Mucosa of stomach (tissue), 1 donor: ENCODE measurements at regions not wholly inside any gene's neighbourhood (a gene's known extent, or its start where the extent isn't known, plus 50 kb on each side); places are given as distances from the start of the nearest gene placed in this dataset.

Experiments
- H3K27me3 ChIP-seq: one replicate; pipeline ENCODE4 v1.7.0; 2013; ENCODE audit warnings: mild to moderate bottlenecking, low read length; ENCODE audit not compliant: control insufficient read depth, insufficient read depth
- H3K36me3 ChIP-seq: one replicate; pipeline ENCODE4 v1.7.0; 2013; ENCODE audit warnings: low read length; ENCODE audit not compliant: control insufficient read depth, insufficient read depth
- H3K4me1 ChIP-seq: one replicate; pipeline ENCODE4 v1.7.0; 2013; ENCODE audit warnings: mild to moderate bottlenecking, low read length; ENCODE audit not compliant: control insufficient read depth, insufficient read depth
- H3K4me3 ChIP-seq: one replicate; pipeline ENCODE4 v1.7.0; 2013; ENCODE audit warnings: low read length
- H3K9ac ChIP-seq: one replicate; pipeline ENCODE4 v1.7.0; 2013; ENCODE audit warnings: mild to moderate bottlenecking, low read length, moderate library complexity
- H3K9me3 ChIP-seq: one replicate; pipeline ENCODE4 v1.7.0; 2013; ENCODE audit warnings: mild to moderate bottlenecking, low read length, moderate library complexity; ENCODE audit not compliant: control insufficient read depth
- donor health status: Pancreatic carcinoma.

DNA sequence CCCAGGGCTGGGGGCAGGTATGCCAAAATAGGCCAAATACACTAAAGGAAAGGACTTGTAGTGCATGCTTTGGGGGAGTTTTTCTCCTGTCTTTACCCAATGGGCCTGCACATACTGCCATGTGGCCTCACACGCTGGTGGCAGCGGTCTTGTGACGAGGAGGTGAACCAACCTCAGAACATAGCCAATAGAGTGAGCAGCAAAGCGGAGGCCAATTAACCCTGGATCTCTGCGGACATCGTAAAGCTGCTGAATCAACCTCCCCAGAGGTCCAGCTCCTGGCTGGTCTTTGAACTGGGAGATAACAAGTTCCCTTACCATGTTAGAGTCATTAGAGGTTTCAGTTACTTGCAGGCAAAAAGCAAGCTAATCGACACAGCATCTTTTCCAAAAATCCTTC lies 280.1 kb downstream of the PREX1 start:
- H3K27me3 ChIP-seq, result peaks cover 8% of the 10 kb centered on the region
- H3K4me3 ChIP-seq, result no peak overlapping the region
- H3K36me3 ChIP-seq, result no peaks in the 10 kb centered on the region

DNA sequence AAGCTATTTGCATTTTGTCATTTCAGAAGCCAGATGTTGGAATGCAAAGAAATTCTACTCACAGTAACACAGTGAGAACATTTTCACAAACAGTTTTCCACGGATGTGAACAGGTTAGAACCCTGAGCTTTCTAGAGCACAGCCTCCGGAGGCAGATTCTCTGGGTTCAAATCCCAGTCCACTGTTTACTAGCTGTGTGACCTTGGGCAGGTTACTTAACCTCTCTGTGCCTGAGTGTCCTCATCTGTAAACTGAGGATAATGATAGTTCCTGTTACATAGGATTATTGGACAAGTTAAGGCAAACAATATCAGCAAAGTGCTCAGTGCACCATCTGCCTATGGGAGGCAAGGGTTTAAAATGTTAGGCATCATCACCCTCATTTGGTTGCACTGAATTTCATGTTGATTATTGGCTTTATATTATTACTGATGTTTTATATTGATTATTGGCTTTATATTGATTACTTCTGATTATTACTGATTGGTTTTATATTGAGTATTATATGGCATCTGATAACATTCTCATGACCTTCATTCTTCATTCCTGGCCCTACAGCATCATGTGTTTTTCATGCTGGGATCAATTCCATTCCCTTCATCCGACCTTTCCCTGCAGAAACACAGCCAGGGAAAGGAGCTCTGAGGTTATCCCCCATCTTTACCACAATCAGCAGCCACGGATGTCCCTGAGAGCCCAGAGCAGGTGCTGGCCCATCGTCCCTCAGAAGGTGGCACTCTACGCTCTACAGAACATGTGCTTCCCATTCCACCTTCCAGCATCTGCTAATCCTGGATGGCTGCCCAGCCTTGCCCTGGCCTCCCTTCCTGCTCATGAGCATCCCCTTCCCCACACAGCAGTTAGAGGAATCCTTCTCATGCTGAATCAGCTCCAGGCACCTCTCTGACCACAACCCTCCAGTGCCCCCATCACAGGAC lies 283.1 kb downstream of the PREX1 start:
- Histone ChIP-seq H3K36me3 (no peaks in the 10 kb centered on the region), H3K27me3 (peaks cover 14% of the 10 kb centered on the region), H3K9me3 (no peaks in the 10 kb centered on the region), H3K4me3 (no peak overlapping the region), H3K4me1 (no peaks in the 10 kb centered on the region), H3K9ac (no peak overlapping the region)

More for the DNA sequence above, 280.1 kb downstream of the PREX1 start:
- Histone ChIP-seq H3K9ac (no peak overlapping the region), H3K9me3 (no peaks in the 10 kb centered on the region), H3K4me1 (no peaks in the 10 kb centered on the region)

DNA sequence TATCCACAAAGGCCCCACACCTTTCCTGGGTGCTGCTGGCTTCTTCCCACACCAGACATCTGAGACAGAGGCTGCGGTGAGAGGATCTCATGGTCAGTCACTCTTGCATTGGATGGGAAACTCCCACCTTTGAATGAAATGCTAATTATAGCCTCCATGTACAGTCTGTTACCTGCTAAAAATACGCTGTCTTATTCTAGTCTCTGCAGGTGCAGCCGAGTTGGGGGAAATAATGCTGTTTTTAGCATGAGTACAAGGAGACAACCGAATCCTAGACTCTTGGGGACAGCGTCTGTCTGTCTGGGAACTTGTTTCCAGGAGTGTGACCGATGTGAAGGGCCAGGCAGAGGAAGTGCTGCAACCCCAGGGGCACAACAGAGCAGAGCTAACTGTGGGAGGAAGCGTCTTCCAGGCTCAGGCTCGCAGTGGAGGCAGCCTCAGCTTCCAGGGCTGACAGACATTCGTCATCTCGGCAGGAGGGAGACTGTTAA lies 286.2 kb downstream of the PREX1 start:
- no peak overlapping the region for H3K9ac ChIP-seq
- no peaks in the 10 kb centered on the region for H3K4me1 ChIP-seq
- H3K27me3 ChIP-seq, result peaks cover 14% of the 10 kb centered on the region
- no peaks in the 10 kb centered on the region for H3K36me3 ChIP-seq
- no peak overlapping the region for H3K4me3 ChIP-seq
- H3K9me3 ChIP-seq, result no peaks in the 10 kb centered on the region

DNA sequence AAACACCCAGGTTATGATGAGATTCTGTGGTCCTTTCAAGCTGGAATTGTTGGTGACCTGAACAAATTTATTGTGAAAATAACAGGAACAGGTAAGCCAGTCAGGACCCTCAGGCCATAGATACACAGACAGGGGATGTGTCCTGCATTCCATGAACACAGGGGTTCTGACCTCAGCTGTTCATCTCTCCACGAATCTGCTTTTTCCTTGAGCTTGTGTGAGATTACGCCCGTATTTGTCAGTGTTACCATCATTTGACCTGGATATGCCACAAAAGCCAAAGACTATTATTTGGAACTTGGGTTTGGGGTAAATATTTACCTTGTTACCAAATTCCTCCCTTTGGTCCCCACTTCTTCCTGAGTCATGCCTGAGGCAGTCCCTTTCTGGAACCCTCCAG lies 288.9 kb downstream of the PREX1 start:
- no peaks in the 10 kb centered on the region for H3K4me1 ChIP-seq
- no peaks in the 10 kb centered on the region for H3K9me3 ChIP-seq
- no peaks in the 10 kb centered on the region for H3K36me3 ChIP-seq
- no peak overlapping the region for H3K9ac ChIP-seq
- H3K4me3 ChIP-seq, result no peak overlapping the region
- peaks cover 10% of the 10 kb centered on the region for H3K27me3 ChIP-seq

DNA sequence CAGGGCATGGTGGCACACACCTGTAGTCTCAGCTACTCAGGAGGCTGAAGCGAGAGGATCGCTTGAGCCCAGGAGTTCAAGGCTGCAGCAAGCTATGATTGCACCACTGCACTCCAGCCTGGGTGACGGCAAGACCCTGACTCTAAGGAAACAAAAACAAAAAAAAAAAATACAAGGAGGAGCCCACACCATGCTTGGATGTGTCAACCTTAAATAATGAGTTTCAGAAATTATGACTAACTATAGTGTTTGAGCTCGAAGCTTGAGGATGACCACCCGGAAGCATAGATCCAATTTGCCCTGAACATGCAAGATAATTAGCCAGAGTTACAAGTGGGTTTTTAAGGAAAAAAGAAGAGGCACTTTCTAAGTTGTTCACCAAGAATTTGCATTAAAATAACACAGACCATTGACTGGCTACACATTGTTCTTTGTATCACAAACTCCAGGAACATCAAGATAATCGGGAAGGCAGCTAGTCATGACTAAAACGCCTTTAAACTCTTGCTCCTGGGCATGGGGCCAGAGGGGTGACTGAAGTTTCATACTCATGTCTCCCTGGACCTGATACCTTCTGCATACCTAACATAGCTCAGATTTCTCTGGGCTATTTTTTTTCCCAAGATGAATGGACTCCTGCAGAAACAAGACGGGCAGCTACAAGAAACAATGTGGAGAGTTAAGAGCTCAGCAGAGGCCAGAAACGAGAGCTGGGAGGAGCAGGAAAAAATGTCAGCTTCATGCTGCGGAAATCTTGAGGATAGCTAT lies 289.6 kb downstream of the PREX1 start:
- H3K36me3 ChIP-seq, result no peaks in the 10 kb centered on the region
- H3K4me3 ChIP-seq, result no peak overlapping the region
- no peaks in the 10 kb centered on the region for H3K4me1 ChIP-seq
- H3K27me3 ChIP-seq, result peaks cover 10% of the 10 kb centered on the region
- no peak overlapping the region for H3K9ac ChIP-seq
- H3K9me3 ChIP-seq, result no peaks in the 10 kb centered on the region

DNA sequence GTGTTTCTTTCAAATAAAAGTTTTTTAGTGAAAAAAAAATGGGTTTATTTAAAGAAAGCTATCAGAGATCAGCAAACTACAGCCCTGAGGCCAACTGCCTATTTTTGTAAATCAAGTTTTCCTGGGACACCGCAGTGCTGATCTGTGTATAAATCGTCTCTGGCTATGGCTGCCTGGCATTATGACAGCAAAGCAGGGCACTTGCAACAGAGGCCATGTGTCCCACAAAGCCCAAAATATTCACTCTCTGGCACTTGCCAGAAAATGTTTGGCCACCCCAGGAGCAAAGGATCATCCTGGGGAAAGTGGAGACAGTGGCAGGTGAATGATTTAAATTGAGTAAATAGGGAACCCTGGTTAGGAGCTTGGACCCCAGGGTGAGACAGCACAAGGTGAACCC lies 291.6 kb downstream of the PREX1 start:
- H3K27me3 ChIP-seq, result peaks cover 4% of the 10 kb centered on the region
- no peaks in the 10 kb centered on the region for H3K9me3 ChIP-seq
- H3K36me3 ChIP-seq, result no peaks in the 10 kb centered on the region
- no peak overlapping the region for H3K4me3 ChIP-seq
- no peak overlapping the region for H3K9ac ChIP-seq
- no peaks in the 10 kb centered on the region for H3K4me1 ChIP-seq

DNA sequence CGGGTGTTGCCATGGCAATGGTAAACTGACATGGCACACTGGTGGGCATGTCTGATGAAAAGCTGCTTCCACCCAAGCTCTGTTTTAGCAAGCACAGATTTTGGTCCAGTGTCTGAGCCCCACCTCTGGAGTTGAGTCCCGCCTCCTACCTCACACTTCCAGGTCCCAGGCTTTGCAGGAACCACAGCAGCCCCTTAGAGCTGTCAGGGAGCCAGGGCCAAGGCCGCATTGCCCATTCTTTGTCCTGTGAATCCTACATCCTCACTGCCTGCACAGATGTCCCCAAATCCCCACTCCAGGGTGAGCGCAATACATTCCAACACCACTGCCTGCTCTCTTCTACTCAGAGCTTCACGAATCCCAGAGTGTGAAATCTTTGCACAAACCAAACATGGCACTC lies 292.2 kb downstream of the PREX1 start:
- Histone ChIP-seq H3K4me3 (no peak overlapping the region), H3K9ac (no peak overlapping the region), H3K36me3 (no peaks in the 10 kb centered on the region), H3K27me3 (peaks cover 4% of the 10 kb centered on the region), H3K9me3 (no peaks in the 10 kb centered on the region), H3K4me1 (no peaks in the 10 kb centered on the region)

DNA sequence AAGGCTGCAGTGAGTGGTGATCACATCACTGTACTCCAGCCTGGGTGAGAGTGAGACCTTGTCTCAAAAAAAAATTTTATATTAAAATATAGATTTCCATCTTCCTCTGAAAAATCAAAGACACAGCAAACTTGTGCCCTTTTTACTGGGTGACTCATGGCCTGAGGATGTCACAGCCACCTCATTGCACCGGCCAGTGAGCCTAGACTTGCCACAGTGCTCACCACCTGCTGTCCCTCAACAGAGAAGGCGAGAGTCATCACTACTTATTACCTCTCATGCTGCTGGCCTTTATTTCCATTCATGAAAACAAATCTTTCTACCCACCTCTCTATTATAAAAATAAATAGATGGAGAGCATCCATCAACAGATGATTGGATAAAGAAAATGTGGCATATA lies 295.8 kb downstream of the PREX1 start:
- no peak overlapping the region for H3K9ac ChIP-seq
- no peaks in the 10 kb centered on the region for H3K9me3 ChIP-seq
- peaks cover 4% of the 10 kb centered on the region for H3K27me3 ChIP-seq
- no peak overlapping the region for H3K4me3 ChIP-seq
- no peaks in the 10 kb centered on the region for H3K36me3 ChIP-seq
- H3K4me1 ChIP-seq, result no peaks in the 10 kb centered on the region

DNA sequence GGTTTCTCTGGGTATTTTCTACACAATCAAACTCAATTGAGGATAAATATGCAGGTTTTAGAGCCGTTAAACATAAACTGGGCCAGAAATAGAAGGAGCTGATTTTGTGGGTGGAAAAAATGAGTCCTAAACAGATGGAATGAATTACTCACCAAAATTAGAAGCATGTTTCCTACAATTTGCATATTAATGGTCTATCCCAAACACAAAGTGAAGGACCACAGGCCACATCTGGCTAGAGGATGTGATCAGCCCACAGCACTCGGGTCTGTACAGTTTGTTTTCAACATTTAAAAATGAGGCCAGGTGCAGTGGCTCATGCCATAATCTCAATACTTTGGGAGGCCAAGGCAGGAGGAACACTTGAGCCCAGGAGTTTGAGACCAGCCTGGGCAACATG lies 296.3 kb downstream of the PREX1 start:
- H3K36me3 ChIP-seq, result no peaks in the 10 kb centered on the region
- H3K27me3 ChIP-seq, result peaks cover 3% of the 10 kb centered on the region
- H3K4me1 ChIP-seq, result no peaks in the 10 kb centered on the region
- H3K9me3 ChIP-seq, result no peaks in the 10 kb centered on the region
- H3K9ac ChIP-seq, result no peak overlapping the region
- no peak overlapping the region for H3K4me3 ChIP-seq

DNA sequence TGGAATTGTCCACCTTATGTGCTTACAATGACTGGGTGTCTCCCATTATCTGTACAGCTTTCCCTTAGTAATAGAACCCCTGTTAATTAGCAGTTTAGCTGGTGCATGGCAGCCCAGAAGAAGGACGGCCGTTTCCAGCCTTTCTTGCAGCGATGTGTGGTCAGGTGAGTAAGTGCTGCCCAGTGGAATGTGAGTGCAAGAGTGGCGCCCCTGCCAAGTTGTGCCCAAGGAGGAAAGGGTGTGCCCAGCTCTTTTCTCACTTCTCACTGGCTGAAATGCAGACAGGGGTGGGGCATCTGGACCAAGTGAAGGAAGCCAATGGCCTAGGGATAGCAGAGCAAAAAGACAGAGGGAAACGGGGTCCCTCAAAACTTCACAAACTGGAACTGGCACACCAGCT lies 296.8 kb downstream of the PREX1 start:
- Histone ChIP-seq H3K9ac (no peak overlapping the region), H3K27me3 (no peaks in the 10 kb centered on the region), H3K4me3 (no peak overlapping the region), H3K9me3 (no peaks in the 10 kb centered on the region), H3K4me1 (no peaks in the 10 kb centered on the region), H3K36me3 (no peaks in the 10 kb centered on the region)

DNA sequence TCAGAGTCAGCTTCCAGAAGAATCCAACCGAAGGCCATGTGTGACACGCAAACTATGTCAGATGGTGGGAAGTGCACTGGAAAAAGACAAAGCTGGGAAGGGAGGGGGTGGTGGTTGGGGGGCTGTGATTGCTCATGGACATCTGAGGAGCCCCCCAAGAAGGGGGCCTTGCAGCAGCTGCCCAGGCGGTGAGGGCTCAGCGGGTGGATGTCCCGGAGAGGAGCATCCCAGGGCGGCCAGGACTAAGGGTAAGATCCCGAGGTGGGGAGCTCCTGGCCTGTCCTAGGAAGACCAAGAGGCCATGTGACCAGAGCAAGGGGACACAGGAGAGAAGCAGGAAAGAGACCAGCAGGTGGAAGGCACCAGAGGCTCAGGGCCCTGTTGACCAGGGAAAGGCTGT lies 299.5 kb downstream of the PREX1 start:
- Histone ChIP-seq H3K4me1 (no peaks in the 10 kb centered on the region), H3K4me3 (no peak overlapping the region), H3K9ac (no peak overlapping the region), H3K27me3 (no peaks in the 10 kb centered on the region), H3K9me3 (no peaks in the 10 kb centered on the region), H3K36me3 (no peaks in the 10 kb centered on the region)

DNA sequence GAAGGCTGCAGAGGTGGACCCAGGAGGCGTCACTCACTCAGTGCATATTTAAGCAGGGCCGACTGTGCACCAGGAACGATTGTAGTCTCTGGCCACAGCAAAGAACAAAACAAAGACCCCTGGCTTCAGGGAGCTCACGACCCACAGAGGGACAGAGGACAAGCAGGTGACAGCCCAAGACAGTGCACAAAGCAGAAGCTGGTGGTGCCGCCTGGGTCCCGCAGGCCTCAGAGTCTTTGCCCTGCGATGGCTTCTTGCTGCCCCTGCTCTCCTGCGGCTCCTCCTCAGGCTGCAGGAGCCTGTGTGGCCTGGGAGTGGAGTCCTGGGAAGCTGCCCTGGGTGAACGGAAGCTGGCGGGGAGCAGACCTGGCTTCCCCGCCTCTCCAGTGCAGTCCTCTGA lies 300.0 kb downstream of the PREX1 start:
- H3K9ac ChIP-seq, result no peak overlapping the region
- no peaks in the 10 kb centered on the region for H3K9me3 ChIP-seq
- H3K4me1 ChIP-seq, result no peaks in the 10 kb centered on the region
- no peaks in the 10 kb centered on the region for H3K36me3 ChIP-seq
- H3K27me3 ChIP-seq, result no peaks in the 10 kb centered on the region
- H3K4me3 ChIP-seq, result no peak overlapping the region
